ENCODE measurements at regions not wholly inside any gene's neighbourhood (a gene's known extent, or its start where the extent isn't known, plus 50 kb on each side); places are given as distances from the start of the nearest gene placed in this dataset.

GRCh38 chr12:74148849-74149248 is 388.8 kb upstream of the ATXN7L3B start:
- Mint-ChIP-seq H3K4me3 (ENCODE audit: low read depth) (no peak overlapping the region), H3K9me3 (ENCODE audit: low read depth) (no peaks in the 10 kb centered on the region), H3K27me3 (no peaks in the 10 kb centered on the region), H3K4me1 (ENCODE audit: low read depth) (peaks cover 1% of the 10 kb centered on the region), H3K27ac (no peak overlapping the region), H3K36me3 (ENCODE audit: insufficient read depth) (no peaks in the 10 kb centered on the region)
- DNase-seq (ENCODE audit: low spot score, unreplicated experiment), result no peak
- TF ChIP-seq CTCF (IDR thresholded peaks at IDR 0.05; ENCODE audit: unreplicated experiment), result no peak

GRCh38 chr12:74152370-74152769 is 385.3 kb upstream of the ATXN7L3B start:
- TF ChIP-seq CTCF (IDR thresholded peaks at IDR 0.05; ENCODE audit: unreplicated experiment), result no peak
- no peaks in the 10 kb centered on the region for H3K27me3 Mint-ChIP-seq
- H3K4me3 Mint-ChIP-seq (ENCODE audit: low read depth), result no peak overlapping the region
- H3K4me1 Mint-ChIP-seq (ENCODE audit: low read depth), result peaks cover 1% of the 10 kb centered on the region
- no peaks in the 10 kb centered on the region for H3K9me3 Mint-ChIP-seq (ENCODE audit: low read depth)
- no peak overlapping the region for H3K27ac Mint-ChIP-seq
- DNase-seq (ENCODE audit: low spot score, unreplicated experiment), result no peak
- H3K36me3 Mint-ChIP-seq (ENCODE audit: insufficient read depth), result no peaks in the 10 kb centered on the region

- no peak for DNase-seq (ENCODE audit: low spot score, unreplicated experiment)
- Mint-ChIP-seq H3K36me3 (ENCODE audit: insufficient read depth) (no peaks in the 10 kb centered on the region), H3K27ac (no peak overlapping the region), H3K9me3 (ENCODE audit: low read depth) (peaks cover 3% of the 10 kb centered on the region), H3K27me3 (no peaks in the 10 kb centered on the region), H3K4me1 (ENCODE audit: low read depth) (peaks cover 6% of the 10 kb centered on the region), H3K4me3 (ENCODE audit: low read depth) (no peak overlapping the region)
- no peak for TF ChIP-seq CTCF (IDR thresholded peaks at IDR 0.05; ENCODE audit: unreplicated experiment)
Observed at GRCh38 chr12:74166096-74166495, 371.5 kb upstream of the ATXN7L3B start.

GRCh38 chr12:74169607-74170006 is 368.0 kb upstream of the ATXN7L3B start:
- Mint-ChIP-seq H3K27ac (no peak overlapping the region), H3K4me1 (ENCODE audit: low read depth) (peaks cover 3% of the 10 kb centered on the region), H3K4me3 (ENCODE audit: low read depth) (no peak overlapping the region), H3K36me3 (ENCODE audit: insufficient read depth) (peaks cover under 1% of the 10 kb centered on the region), H3K9me3 (ENCODE audit: low read depth) (peaks cover 7% of the 10 kb centered on the region), H3K27me3 (no peaks in the 10 kb centered on the region)
- no peak for DNase-seq (ENCODE audit: low spot score, unreplicated experiment)
- TF ChIP-seq CTCF (IDR thresholded peaks at IDR 0.05; ENCODE audit: unreplicated experiment), result no peak

- TF ChIP-seq CTCF (IDR thresholded peaks at IDR 0.05; ENCODE audit: unreplicated experiment), result no peak
- no peak overlapping the region for H3K27ac Mint-ChIP-seq
- no peak overlapping the region for H3K4me3 Mint-ChIP-seq (ENCODE audit: low read depth)
- peaks cover 2% of the 10 kb centered on the region for H3K36me3 Mint-ChIP-seq (ENCODE audit: insufficient read depth)
- no peaks in the 10 kb centered on the region for H3K27me3 Mint-ChIP-seq
- H3K9me3 Mint-ChIP-seq (ENCODE audit: low read depth), result peaks cover 11% of the 10 kb centered on the region
- H3K4me1 Mint-ChIP-seq (ENCODE audit: low read depth), result peaks cover 3% of the 10 kb centered on the region
- DNase-seq (ENCODE audit: low spot score, unreplicated experiment), result no peak
Observed at GRCh38 chr12:74170645-74171477, 366.8 kb upstream of the ATXN7L3B start.

Data from progenitor cell of endocrine pancreas (in vitro differentiated cells).